Effector memory CD8-positive, alpha-beta T cell (primary cell): ENCODE measurements at regions not wholly inside any gene's neighbourhood (a gene's known extent, or its start where the extent isn't known, plus 50 kb on each side); places are given as distances from the start of the nearest gene placed in this dataset.

ENCODE experiments used
- ATAC-seq: fragments of 150-1000 bp; cut with Tn5 transposase; replicated peaks from 2 replicates; pipeline ENCODE4 v1.10.0; 2021; ENCODE audit warnings: mild to moderate bottlenecking, moderate library complexity
- DNase-seq, 3 experiments: peaks; one replicate each; pipeline ENCODE4 v3.0.0; 2021
- H3K27ac Mint-ChIP-seq, 2 donors: one replicate each; pipeline ENCODE4 v1.8.0; 2022; ENCODE audit warnings: mild to moderate bottlenecking in 2 of 2, mixed read lengths in 2 of 2, moderate library complexity in 2 of 2
- H3K27me3 Mint-ChIP-seq, 2 donors: one replicate each; pipeline ENCODE4 v1.8.0; 2022; ENCODE audit warnings: mixed read lengths in 2 of 2
- H3K36me3 Mint-ChIP-seq: one replicate; pipeline ENCODE4 v1.8.0; 2022; ENCODE audit warnings: mild to moderate bottlenecking, moderate library complexity, mixed read lengths; ENCODE audit not compliant: insufficient read depth
- H3K4me1 Mint-ChIP-seq, 2 donors: one replicate each; pipeline ENCODE4 v1.8.0; 2022; ENCODE audit warnings: low read depth in 2 of 2, mixed read lengths in 2 of 2
- H3K4me3 Mint-ChIP-seq, 2 donors: one replicate each; pipeline ENCODE4 v1.8.0; 2022; ENCODE audit warnings: mild to moderate bottlenecking in 2 of 2, mixed read lengths in 2 of 2, moderate library complexity in 2 of 2
- H3K9me3 Mint-ChIP-seq, 2 donors: one replicate each; pipeline ENCODE4 v1.8.0; 2022; ENCODE audit warnings: mixed read lengths in 2 of 2

- ATAC-seq (no peak), DNase-seq (no peak)
- H3K9me3 Mint-ChIP-seq = no peaks in the 10 kb centered on the region
- H3K36me3 Mint-ChIP-seq = no peaks in the 10 kb centered on the region
- H3K4me1 Mint-ChIP-seq = no peaks in the 10 kb centered on the region
- no peak overlapping the region for H3K27ac Mint-ChIP-seq
- peaks cover 9 to 45% of the 10 kb centered on the region in 2 donors for H3K27me3 Mint-ChIP-seq
- no peak overlapping the region for H3K4me3 Mint-ChIP-seq
These were observed 184.8 kb upstream of the NUDT4 start for GRCh38 chr12:93192878-93193277.

- no peak for DNase-seq
- H3K36me3 Mint-ChIP-seq = no peaks in the 10 kb centered on the region
- no peaks in the 10 kb centered on the region for H3K4me1 Mint-ChIP-seq
- H3K27ac Mint-ChIP-seq = no peak overlapping the region
- H3K4me3 Mint-ChIP-seq = no peak overlapping the region
- ATAC-seq = no peak
- peaks cover 29 to 63% of the 10 kb centered on the region in 2 donors for H3K27me3 Mint-ChIP-seq
- H3K9me3 Mint-ChIP-seq = no peaks in the 10 kb centered on the region
These were observed 182.2 kb upstream of the NUDT4 start for GRCh38 chr12:93195511-93195910.

GRCh38 chr12:93197067-93197593 lies 180.6 kb upstream of the NUDT4 start:
- no peak overlapping the region for H3K4me3 Mint-ChIP-seq
- no peaks in the 10 kb centered on the region for H3K9me3 Mint-ChIP-seq
- no peak for ATAC-seq
- H3K27me3 Mint-ChIP-seq = peaks cover 42 to 74% of the 10 kb centered on the region in 2 donors
- no peak for DNase-seq
- no peaks in the 10 kb centered on the region for H3K36me3 Mint-ChIP-seq
- H3K4me1 Mint-ChIP-seq = no peaks in the 10 kb centered on the region
- H3K27ac Mint-ChIP-seq = no peak overlapping the region

- Mint-ChIP-seq H3K36me3 (no peaks in the 10 kb centered on the region), H3K27ac (no peak overlapping the region), H3K27me3 (peaks cover 49 to 73% of the 10 kb centered on the region in 2 donors), H3K9me3 (no peaks in the 10 kb centered on the region), H3K4me1 (no peaks in the 10 kb centered on the region), H3K4me3 (no peak overlapping the region)
- DNase-seq (no peak), ATAC-seq (no peak)
These were observed 179.6 kb upstream of the NUDT4 start for GRCh38 chr12:93198086-93198485.

- Mint-ChIP-seq H3K27ac (no peak overlapping the region), H3K27me3 (peaks cover 49 to 68% of the 10 kb centered on the region in 2 donors), H3K36me3 (no peaks in the 10 kb centered on the region), H3K4me1 (no peaks in the 10 kb centered on the region), H3K4me3 (no peak overlapping the region), H3K9me3 (no peaks in the 10 kb centered on the region)
- ATAC-seq (no peak), DNase-seq (no peak)
These were observed 177.9 kb upstream of the NUDT4 start for GRCh38 chr12:93199831-93200236.

- H3K27me3 Mint-ChIP-seq = peaks cover 49 to 66% of the 10 kb centered on the region in 2 donors
- no peak overlapping the region for H3K27ac Mint-ChIP-seq
- H3K9me3 Mint-ChIP-seq = no peaks in the 10 kb centered on the region
- no peak overlapping the region for H3K4me3 Mint-ChIP-seq
- ATAC-seq = no peak
- DNase-seq = no peak
- no peaks in the 10 kb centered on the region for H3K36me3 Mint-ChIP-seq
- H3K4me1 Mint-ChIP-seq = no peaks in the 10 kb centered on the region
These were observed 177.3 kb upstream of the NUDT4 start for GRCh38 chr12:93200291-93200917.

- Mint-ChIP-seq H3K4me3 (no peak overlapping the region), H3K36me3 (no peaks in the 10 kb centered on the region), H3K27ac (no peak overlapping the region), H3K9me3 (no peaks in the 10 kb centered on the region), H3K27me3 (peaks cover 49 to 54% of the 10 kb centered on the region in 2 donors), H3K4me1 (no peaks in the 10 kb centered on the region)
- no peak for DNase-seq
- no peak for ATAC-seq
These were observed 175.7 kb upstream of the NUDT4 start for GRCh38 chr12:93201990-93202389.

GRCh38 chr12:93202688-93203087 lies 175.0 kb upstream of the NUDT4 start:
- Mint-ChIP-seq H3K4me1 (no peaks in the 10 kb centered on the region), H3K9me3 (no peaks in the 10 kb centered on the region), H3K36me3 (no peaks in the 10 kb centered on the region), H3K27me3 (peaks cover 47% of the 10 kb centered on the region in 2 donors), H3K4me3 (no peak overlapping the region), H3K27ac (no peak overlapping the region)
- no peak for DNase-seq
- no peak for ATAC-seq

GRCh38 chr12:93203361-93203760 lies 174.4 kb upstream of the NUDT4 start:
- DNase-seq = no peak
- H3K27me3 Mint-ChIP-seq = peaks cover 40% of the 10 kb centered on the region in 2 donors
- H3K4me3 Mint-ChIP-seq = no peak overlapping the region
- H3K9me3 Mint-ChIP-seq = no peaks in the 10 kb centered on the region
- ATAC-seq = no peak
- no peaks in the 10 kb centered on the region for H3K36me3 Mint-ChIP-seq
- no peaks in the 10 kb centered on the region for H3K4me1 Mint-ChIP-seq
- H3K27ac Mint-ChIP-seq = no peak overlapping the region

- ATAC-seq (no peak), DNase-seq (no peak)
- H3K36me3 Mint-ChIP-seq = no peaks in the 10 kb centered on the region
- no peaks in the 10 kb centered on the region for H3K9me3 Mint-ChIP-seq
- H3K4me3 Mint-ChIP-seq = no peak overlapping the region
- peaks cover 25 to 27% of the 10 kb centered on the region in 2 donors for H3K27me3 Mint-ChIP-seq
- no peak overlapping the region for H3K27ac Mint-ChIP-seq
- no peaks in the 10 kb centered on the region for H3K4me1 Mint-ChIP-seq
These were observed 172.8 kb upstream of the NUDT4 start for GRCh38 chr12:93204896-93205295.

GRCh38 chr12:93205361-93205760 lies 172.4 kb upstream of the NUDT4 start:
- Mint-ChIP-seq H3K4me3 (no peak overlapping the region), H3K9me3 (no peaks in the 10 kb centered on the region), H3K4me1 (no peaks in the 10 kb centered on the region), H3K27me3 (peaks cover 20 to 22% of the 10 kb centered on the region in 2 donors), H3K27ac (no peak overlapping the region), H3K36me3 (no peaks in the 10 kb centered on the region)
- no peak for DNase-seq
- no peak for ATAC-seq

- Mint-ChIP-seq H3K4me1 (no peaks in the 10 kb centered on the region), H3K27me3 (peaks cover 0 to 2% of the 10 kb centered on the region in 2 donors), H3K4me3 (no peak overlapping the region), H3K27ac (no peak overlapping the region), H3K9me3 (no peaks in the 10 kb centered on the region), H3K36me3 (no peaks in the 10 kb centered on the region)
- ATAC-seq (no peak), DNase-seq (no peak)
These were observed 169.7 kb upstream of the NUDT4 start for GRCh38 chr12:93208011-93208410.

GRCh38 chr12:93214523-93215289 lies 163.0 kb upstream of the NUDT4 start:
- no peak overlapping the region for H3K27ac Mint-ChIP-seq

GRCh38 chr12:93215290-93215678 lies 162.4 kb upstream of the NUDT4 start:
- Mint-ChIP-seq H3K27me3 (peaks cover 33 to 41% of the 10 kb centered on the region in 2 donors), H3K4me1 (no peaks in the 10 kb centered on the region), H3K27ac (no peak overlapping the region), H3K9me3 (no peaks in the 10 kb centered on the region), H3K36me3 (no peaks in the 10 kb centered on the region), H3K4me3 (no peak overlapping the region)
- DNase-seq = no peak
- no peak for ATAC-seq

More at GRCh38 chr12:93214523-93215289, 163.0 kb upstream of the NUDT4 start:
- Mint-ChIP-seq H3K27me3 (peaks cover 33 to 41% of the 10 kb centered on the region in 2 donors), H3K4me1 (no peaks in the 10 kb centered on the region), H3K4me3 (no peak overlapping the region), H3K36me3 (no peaks in the 10 kb centered on the region), H3K9me3 (no peaks in the 10 kb centered on the region)
- no peak for ATAC-seq
- DNase-seq = no peak
